ENCODE measurements at regions not wholly inside any gene's neighbourhood (a gene's known extent, or its start where the extent isn't known, plus 50 kb on each side); places are given as distances from the start of the nearest gene placed in this dataset.

DNA sequence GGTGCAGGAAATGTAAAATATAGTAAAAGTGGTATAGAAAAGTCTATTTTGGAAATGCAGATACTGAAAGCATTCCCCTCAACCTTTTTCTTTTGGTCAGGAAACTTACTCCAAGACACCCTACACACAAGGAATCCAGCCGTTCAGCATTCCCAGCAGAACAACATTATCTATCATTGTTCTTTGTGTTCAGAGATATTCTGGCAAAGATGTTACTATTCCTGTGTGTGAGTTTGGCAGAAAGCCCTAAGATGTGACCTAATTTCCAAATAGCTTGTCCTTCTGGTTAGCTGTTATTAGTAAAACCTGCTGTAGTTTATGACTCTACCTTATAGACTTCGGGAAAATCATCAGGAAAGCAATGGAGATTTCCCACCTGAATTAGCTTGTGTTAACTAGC is 78.1 kb upstream of the PELI1 start:
- no peak for DNase-seq

DNA sequence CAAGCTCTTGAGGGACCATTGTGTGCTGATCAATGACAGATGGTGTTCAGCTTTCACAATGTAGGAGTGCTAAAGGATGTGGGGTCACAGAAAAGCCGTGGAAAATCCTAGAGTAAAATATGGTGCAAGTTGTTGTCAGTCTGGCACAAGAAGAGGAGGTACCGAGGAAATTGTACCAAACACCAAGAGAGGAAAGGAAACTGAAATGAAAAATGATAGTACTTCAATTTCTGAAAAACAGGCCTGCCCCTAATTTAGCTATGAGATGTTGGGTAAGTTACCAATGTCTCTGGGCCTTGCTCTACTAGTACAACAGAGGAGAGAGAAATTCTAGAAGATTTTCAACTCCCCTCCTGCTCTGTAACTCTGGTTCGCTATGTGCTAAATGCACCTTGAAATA is 78.8 kb upstream of the PELI1 start:
- no peak for DNase-seq

DNA sequence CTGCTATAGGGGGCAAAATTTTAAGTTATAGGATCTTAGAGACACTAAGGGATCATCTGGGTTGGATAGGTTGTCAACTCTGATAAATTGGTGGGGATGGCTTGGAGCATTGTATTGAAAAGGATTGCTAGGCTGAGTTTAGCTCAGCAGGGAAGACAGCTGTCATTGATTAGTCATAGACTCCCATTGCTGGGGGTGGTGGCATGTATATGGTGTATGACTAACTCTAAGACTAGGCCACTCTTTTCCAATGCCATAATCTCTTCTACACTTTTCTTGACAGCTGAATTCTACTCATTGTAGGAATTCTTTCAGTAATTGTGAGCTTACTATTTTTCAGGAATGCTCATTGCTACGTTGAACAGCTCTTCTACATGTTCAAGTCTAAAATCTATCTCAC is 81.3 kb upstream of the PELI1 start:
- DNase-seq: no peak

DNA sequence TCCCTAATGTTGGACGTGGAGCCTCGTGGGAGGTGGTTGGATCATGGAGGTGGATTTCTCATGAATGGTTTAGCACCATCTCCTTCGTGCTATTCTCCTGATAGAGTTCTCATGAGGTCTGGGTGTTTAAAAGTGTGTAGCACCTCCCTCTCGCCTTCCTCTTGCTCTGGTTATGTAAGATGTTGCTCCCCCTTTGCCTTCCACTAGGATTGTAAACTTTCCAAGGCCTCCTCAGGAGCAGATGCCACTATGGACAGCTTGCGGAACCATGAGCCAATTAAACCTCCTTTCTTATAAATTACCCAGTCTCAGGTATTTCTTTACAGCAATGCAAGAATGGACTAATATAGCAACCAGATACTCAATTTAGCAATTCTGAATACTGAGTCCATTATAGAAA is 82.4 kb upstream of the PELI1 start:
- no peak for DNase-seq

DNA sequence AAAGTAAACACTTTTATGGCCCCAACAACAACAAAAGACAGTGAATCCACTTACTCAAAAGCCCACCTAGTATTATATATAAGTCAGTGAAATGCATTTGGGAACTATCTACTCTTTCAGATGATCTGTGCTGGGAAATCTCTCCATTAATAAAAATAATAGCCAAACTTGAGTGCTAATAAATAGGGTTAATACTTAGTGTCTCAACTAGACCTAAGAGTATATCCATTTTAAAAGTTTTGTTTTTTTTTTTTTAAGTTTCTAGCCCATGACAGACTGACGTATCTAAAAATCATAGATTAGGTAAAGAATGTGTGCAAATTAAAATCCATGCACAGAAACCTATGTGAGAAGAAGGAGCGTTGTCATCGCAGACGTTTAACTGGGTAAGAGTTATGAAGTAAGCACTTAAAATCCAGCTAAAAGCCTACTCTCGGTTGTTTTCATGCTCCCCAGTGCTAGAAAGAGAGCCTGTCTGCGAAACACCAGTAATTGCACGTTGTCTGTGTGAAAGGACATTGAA is 83.4 kb upstream of the PELI1 start:
- DNase-seq: no peak

DNA sequence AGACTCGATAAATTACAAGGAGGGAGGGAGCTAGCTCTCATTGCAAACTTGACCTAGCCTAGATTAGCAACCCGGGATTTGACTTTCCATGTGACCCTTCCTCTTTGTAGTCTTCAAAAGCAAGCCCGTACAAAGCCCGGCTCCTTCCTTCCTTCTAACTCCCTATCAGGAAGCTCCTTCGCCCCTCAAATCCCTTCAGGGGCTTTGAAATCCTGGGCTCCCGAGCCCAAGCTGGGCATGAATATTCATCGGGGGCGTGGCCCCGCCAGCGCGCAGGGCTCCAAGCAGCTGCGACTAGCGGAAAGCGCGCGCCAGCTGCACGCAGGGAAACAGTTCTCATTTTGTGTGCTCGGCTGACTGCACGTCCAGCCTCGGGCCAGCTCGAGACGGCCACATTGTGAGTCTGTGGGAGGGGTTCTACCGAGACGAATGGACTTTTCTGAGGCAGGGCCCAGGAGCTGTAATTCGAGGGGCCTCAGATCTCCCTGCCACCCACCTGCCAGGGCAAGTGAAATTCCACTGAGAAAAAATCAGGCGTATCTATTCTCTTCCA is 84.0 kb upstream of the PELI1 start:
- DNase-seq: peak; percentile 72 to 75

DNA sequence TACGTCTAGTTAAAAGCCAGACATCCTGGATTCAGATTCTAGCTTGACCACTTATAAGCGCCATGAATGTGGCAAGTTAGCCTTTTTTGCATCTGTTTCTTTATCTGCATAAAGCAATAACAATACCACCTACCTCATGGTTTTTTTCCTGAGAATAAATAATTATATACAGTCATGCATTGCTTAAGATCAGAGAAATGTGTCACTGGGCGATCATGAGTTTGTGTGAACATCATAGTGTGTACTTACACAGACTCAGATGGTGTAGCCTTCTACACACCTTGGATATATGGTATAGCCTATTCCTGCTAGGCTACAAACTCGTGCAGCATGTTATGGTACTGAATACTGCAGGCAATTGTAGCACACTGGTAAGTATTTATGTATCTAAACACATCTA is 84.7 kb upstream of the PELI1 start:
- DNase-seq: no peak

DNA sequence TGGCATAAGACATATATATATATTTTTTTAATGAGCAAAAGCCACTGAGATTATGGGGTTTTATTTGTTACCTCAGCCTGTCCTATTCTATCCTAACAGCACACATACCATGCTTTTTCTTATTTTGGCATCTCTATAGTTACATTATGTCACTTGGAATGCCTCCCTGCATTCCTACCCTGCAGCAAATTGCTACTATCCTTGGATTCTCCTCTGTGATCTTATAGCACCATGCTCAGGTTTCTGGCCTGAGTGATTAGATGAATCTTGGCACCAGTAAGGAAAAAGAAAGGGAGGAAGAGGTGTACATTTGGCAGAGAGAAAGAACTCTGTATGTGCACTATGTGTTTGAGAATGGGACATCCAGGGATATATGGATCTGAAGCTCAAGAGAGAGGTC is 86.3 kb upstream of the PELI1 start:
- no peak for DNase-seq

DNA sequence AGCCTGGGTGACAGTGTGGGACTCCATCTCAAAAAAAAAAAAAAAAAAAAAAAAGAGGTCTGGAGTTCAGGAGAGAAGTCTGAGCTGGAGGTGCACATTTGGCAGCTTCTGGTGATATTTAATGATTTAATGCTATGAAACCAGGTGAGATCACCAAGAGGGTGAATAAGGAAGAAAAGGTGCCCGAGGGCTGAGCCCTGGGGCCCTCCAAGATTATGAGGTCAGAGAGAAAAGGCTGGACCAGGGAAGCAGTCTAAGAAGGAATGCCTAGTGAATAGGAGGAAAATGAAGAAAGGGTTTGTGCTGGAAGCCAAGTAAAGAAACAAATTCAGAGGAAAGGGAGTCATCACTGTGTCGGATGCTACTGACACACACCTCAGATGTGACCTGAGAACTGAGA is 88.0 kb upstream of the PELI1 start:
- DNase-seq: no peak

DNA sequence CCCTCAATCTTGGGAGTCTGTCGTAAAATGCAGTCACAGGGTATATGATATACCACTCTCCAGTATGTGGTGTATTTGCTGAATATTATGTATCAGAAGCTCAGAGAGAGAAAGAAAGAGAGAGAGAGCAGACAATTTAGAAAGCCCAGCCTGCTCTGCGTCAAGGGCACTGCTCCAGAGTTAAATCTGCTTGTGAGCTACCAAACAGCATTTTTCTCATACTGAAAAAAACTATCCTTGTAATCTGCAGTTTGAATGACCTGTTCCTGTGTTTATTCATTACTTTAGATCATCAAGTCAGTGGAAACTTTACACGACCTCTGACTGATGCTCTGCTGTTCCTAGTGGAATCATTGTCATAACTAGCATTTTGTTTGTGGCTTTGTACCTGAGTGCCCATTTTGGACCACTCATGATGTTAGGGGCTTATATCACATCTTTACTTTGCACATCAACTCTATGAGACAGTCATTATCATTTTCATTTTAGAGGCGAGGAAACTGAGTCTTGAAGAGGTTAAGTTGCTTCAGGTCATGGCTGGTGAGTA is 89.2 kb upstream of the PELI1 start:
- DNase-seq: no peak

DNA sequence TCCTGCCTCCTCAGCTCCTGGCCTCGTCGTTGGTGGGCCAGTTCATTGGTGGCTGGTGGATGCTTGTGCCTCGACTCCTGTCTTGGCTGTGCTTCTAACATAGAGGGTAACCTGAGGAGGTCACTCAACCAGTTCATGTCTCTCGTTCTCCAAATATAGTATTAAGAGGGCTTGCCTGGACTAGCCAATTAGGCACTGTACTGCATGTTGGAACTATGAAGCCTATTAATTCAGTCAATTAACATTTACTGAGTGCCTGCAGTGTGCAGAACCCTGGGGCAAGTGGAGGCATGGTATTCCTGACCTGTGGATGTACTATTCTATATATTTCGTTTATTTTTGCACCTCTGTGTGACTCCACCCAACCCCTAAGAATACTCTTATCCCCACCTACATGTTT is 89.9 kb upstream of the PELI1 start:
- no peak for DNase-seq

DNA sequence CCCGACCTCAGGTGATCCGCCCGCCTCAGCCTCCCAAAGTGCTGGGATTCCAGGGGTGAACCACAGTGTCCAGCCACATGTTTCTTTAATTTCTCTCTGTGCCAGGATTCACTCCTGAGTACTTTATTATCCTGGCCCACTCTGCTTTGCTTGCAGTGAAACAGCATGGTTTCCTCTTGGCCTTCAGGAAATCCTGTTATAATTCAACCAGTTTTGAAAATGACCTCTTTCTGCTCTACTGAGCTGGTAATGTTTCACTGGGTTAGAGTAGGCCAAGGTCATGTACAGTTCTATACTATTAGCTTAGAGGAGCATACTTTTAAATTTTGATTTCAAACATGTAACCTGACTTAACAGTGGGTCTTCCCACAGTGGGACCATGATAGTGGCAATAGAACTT is 90.6 kb upstream of the PELI1 start:
- DNase-seq: no peak

DNA sequence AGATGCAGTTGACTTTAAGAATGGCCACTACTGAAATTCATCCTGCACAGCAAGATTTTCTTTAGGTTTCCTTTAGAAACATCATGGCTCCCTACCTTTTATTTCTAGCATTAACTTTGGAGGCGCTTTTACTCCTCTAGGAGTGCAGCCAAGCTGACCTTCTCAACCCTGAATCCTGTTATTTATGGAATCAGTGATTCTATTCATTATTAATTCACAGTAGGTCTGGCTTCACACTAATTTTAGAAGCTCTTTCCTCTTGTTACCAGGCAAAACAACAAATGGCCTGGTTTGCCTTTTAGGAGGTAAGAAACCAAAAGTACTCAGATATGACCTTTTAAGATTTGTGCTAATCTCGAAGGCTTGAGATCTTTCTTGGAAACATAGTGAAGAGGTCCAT is 93.0 kb upstream of the PELI1 start:
- DNase-seq: no peak

DNA sequence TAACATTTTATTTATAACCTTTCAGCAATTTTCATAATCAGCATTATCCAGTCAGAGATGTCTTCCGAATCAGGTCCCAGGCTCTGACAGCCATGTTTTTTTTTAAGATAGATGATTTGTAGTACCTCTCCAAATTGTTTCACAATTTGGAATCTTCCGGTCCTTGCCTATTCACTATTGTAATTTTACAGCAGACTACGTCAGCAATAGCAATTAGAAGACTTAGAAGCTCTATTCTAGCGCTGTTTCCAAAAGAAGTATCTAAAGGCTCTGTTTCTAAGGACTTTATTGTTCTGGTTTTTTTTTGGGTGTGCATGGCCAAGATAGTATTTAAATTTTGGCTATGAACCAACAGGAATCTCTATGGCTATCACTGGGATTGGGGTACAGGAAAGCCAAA is 94.6 kb upstream of the PELI1 start:
- DNase-seq: no peak

DNA sequence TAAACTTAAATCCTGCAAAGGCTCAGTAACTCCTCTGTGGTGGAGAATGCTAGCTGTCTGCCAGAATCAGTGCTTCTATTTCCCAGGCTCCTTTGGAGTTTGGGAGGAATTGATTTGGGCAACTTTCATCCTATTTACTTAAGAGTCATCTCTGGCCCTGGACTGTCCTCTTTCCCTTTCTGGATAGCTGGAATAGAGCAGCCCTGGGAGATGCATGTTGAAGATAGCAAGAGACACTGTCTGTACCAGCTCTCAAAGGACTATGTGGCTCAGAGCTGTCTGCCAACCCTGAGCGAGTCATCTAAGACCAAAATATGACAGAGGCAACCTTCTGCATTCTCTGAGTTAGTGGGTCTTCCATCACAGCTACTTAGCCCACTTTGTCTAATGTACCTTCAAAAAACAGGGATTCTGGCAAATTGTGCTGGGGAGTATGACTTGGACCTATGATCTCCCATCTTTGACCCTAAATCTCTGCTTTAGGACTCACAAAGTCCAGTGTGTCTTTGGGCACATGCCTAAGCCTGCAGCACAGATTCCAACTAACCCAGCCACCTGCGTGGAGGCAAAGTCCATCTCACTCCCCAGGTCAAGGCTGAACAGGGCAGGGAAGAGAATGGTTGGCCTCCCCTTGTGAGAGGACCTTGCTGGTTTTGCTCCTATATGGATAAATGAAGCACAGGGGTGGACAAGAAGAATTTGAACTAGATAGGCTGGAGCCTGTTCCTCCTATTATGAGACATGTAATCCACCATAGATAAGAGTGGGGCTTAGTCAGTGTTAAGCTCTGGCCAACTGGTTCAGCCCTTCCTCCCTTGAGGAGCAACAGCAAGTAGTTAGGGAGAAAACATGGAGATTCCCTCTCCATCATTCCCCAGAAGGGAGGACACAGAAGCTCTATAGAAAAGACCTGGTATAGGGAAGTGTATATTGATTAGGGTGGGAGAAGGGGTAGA is 99.1 kb upstream of the PELI1 start:
- DNase-seq: no peak

DNA sequence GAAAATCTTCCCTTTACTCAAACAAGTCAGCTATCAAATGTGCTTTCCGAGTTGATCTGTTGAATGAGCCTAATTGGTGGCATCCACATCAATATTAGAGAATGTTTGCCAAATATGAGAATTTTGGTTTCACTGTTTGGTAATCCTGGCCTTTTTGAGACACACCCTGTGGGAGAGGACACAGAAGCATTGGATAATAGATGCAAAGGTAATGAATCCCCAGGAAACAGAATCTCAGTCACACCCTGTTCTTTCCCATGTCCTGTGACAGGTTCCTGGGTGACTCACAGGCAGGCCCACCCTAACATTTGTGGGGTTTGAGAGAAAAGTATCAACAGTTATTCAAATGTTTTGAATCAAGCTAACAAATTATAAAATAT is 99.8 kb upstream of the PELI1 start:
- DNase-seq: no peak

DNA sequence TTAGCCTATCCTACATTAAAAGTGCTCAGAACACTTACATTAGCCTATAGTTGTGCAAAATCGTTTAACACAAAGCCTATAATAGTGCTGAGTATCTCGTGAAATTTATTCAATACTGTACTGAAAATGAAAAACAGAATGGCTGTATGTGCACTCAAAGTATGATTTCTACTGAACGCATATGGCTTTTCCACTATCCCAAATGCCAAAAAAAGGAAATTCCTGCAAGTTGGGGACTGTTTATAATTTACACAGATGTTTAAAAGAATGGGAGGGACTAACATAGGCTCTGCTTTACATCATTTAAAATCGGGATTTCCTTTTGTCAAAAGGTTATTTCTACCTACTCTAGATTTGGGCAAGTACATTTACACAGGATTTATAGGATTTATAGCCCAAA is 101.4 kb upstream of the PELI1 start:
- DNase-seq: no peak

DNA sequence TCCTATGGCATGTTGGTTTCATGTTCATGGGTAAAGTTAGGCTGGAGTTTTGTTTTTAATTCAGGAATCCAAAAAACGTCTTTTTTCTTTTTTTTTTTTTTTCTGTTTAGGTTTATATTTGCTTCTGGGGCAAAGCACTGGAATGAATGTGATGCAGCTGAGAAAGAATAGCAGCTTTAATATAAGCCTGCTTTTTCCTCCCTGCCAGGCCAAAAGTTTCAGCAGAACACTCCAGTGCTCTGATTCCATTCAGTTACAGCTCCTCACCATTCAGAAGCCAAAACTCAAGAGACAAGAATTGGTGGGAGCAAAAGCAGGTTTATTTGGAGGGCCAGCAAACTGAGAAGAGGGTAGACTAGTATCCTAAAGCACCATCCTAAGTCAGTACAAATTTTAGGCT is 102.7 kb upstream of the PELI1 start:
- no peak for DNase-seq

DNA sequence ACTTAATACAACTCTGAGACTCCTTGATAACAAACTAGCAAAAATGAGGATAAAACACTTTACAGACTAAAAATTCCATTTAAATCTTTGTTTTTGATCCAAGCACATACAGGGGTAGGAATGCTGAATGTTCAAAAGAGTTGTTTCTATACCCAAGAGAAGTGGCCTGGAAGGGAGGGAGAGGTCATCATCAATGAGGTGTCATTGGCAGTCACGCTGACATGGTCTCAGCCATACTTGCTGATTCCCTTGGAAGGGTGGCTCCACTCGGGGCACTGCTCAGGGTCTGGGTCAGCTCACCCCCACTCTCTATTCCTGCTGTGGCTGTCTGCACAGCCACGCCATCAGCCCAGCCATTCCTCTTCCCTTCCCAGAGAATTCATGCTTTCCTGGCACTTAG is 105.2 kb upstream of the PELI1 start:
- DNase-seq: no peak

DNA sequence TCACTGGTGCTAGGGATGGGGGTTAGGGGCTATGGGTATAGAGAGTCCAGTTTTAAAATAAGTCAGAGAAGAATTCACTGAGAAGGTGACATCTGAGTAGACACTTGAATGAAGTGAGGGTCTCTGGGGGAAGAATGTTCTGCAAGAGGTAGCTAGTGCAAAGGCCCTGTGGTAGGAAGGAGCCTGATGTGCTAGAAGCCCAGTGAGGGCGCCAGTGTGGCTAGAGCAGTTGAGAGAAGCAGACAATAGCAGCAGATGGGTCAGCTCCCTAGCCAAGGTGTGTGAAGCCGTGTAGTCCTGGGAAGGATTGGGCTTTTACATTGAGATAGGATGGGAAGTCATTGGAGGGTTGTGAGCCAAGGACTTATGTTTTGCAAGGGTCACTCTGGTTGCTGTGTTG is 105.8 kb upstream of the PELI1 start:
- no peak for DNase-seq

DNA sequence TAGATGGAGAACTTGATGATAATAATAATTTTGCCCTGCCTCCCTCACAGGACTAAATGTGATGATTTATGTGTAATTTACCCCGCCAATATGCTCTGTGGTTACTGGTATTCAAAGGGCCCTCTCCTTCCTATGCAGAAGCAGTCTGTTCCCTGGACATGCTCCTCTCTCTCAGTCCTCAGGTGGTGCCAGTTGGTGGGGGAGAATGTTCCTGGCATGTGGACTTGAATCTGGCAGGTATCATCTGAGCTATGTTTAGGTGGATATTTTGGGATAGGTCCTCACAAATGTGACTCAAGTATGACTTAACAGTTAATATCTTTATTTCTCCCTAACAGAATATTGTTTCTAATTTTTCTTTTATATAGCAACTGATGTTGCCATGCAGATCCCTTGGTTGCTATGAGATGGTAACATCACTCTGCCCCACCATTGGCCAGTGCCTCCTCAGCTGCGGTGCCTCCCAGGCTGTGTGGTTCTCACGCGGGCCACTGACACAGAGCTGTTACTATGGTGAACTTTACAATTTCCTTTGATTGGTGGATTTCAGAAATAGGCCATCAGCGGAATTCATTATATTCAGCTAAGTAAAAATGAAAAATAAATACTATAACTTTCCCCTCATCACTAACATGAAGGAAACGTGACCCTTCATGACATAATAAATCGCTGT is 106.7 kb upstream of the PELI1 start:
- no peak for DNase-seq

DNA sequence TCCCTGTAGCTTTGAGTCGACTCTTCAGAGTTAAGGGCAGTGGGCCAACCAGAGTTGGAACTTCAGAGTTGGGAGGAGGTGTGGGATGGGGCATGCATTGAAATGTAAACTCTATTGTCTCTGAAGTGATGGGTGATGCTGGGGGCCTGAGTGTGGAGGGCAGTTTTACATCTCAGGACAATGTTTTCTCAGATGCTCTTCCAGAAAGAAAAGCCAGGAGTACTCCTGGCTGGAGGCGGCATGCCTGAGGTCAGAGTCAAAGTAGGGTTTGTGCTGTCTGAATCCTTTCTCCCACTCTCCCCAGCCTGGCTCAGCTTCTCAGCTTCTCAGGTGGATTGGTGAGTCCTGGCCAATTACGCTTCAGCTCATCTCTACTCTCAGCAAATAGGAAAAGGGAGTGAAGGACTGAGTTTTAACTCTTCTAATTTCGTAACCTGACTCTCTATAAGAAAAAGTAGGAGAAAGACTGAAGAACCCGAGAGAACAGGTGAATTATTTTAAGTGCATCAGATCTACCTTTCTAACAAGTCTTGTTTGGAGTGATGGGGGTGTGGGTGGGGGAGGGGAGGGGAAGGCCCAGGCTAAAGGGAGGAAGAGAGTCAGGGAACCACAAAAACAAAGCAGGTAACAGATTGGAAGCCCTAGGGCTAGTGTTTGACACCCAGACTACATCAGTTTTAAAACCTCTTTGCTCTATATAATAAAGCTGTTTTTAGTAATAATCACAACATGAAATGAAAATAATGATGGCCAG is 107.5 kb upstream of the PELI1 start:
- DNase-seq: no peak
